Small intestine (tissue), 7 donors: ENCODE measurements at regions not wholly inside any gene's neighbourhood (a gene's known extent, or its start where the extent isn't known, plus 50 kb on each side); places are given as distances from the start of the nearest gene placed in this dataset.

Experiments used
- DNase-seq, 2 donors: peaks; one replicate each; pipeline versions ENCODE4 v3.0.0 to v3.0.0-alpha.2; 2013
- FAIRE-seq: peaks from 2 replicates; lab custom pipeline; 2012; peaks lifted over from hg19 to GRCh38; lab: Jason Lieb, UNC
- H3K27ac ChIP-seq, 3 donors: one replicate each; pipeline ENCODE4 v1.5.1; 2013; ENCODE audit warnings: low read length in 2 of 3, mild to moderate bottlenecking in 2 of 3, control low read depth in 1 of 3, inconsistent platforms in 1 of 3, low read depth in 1 of 3, moderate library complexity in 1 of 3
- H3K27me3 ChIP-seq, 3 donors: one replicate each; pipeline ENCODE4 v1.6.1; 2013; ENCODE audit warnings: low read length in 3 of 3, inconsistent platforms in 1 of 3; ENCODE audit not compliant: control insufficient read depth in 3 of 3, insufficient read depth in 3 of 3
- H3K36me3 ChIP-seq, 3 donors: one replicate each; pipeline ENCODE4 v1.6.1; 2013; ENCODE audit warnings: low read length in 3 of 3, inconsistent platforms in 1 of 3, low read depth in 1 of 3, mild to moderate bottlenecking in 1 of 3, moderate library complexity in 1 of 3; ENCODE audit not compliant: control insufficient read depth in 3 of 3, insufficient read depth in 2 of 3
- H3K4me1 ChIP-seq, 3 donors: one replicate each; pipeline ENCODE4 v1.6.1; 2013; ENCODE audit warnings: low read length in 2 of 3, inconsistent platforms in 1 of 3, low read depth in 1 of 3, mild to moderate bottlenecking in 1 of 3, moderate library complexity in 1 of 3; ENCODE audit not compliant: control insufficient read depth in 3 of 3, insufficient read depth in 2 of 3
- H3K4me3 ChIP-seq, 3 donors: one replicate each; pipeline ENCODE4 v1.5.1; 2013; ENCODE audit warnings: low read length in 3 of 3, control low read depth in 1 of 3, inconsistent platforms in 1 of 3, low read depth in 1 of 3, mild to moderate bottlenecking in 1 of 3, moderate library complexity in 1 of 3
- H3K9me3 ChIP-seq, 2 donors: one replicate each; pipeline ENCODE4 v1.6.1; 2013; ENCODE audit warnings: low read depth in 1 of 2, low read length in 1 of 2; ENCODE audit not compliant: control insufficient read depth in 2 of 2, insufficient read depth in 1 of 2
- WGBS, 3 donors: extraction: QIAGEN DNeasy Blood & Tissue Kit; methylation state at CpG; one replicate each; pipeline ENCODE4 v1.1.7; 2013; 5-methylcytosine and 5-hydroxymethylcytosine counted together
- donor health status: healthy with polysubstance abuse.
- donor health status: control.
- donor health status: control.
- donor health status: Bipolar disorder and iron deficiency.
- donor health status: healthy.

DNA sequence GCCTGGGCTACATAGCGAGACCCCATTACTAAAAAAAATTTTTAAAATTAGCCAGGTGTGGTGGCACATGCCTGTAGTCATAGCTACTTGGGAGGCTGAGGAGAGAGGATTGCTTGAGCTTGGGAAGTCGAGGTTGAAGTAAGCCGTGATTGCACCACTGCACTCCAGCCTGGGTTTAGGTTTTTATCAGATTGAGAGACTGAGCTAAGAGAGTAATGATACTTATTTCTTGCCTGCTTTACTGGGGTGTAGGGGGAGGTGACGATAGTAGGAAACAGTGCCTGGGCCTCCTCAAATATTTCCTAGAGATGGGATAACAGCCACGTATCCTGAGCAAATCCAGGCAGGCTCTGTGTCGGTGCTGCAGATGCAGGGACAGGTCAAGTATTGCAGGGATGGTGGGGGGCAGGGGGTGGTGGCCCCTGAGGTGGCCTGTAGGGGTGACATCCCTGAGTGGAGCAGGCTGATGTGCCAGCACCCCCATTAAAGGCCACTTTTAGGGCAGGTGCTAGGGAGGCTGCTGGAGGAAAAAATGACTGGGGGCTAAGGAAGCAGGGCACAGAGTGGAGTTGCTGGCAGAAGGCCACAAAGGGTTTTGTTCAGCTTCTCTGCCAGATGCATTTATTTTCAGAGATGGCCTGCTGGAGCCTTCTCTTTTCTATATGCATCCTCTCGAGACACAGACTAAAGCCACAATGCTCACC is 130.5 kb downstream of the RHOU start:
- Histone ChIP-seq H3K36me3 (peaks cover 0 to 2% (median 0%) of the 10 kb centered on the region in 3 donors), H3K4me1 (peaks cover 7 to 69% (median 18%) of the 10 kb centered on the region in 3 donors), H3K27ac (peak overlapping the region in 2 of 3 donors; percentile 71 to 74), H3K9me3 (no peaks in the 10 kb centered on the region), H3K27me3 (no peaks in the 10 kb centered on the region), H3K4me3 (no peak overlapping the region)
- FAIRE-seq (no peak), DNase-seq (no peak)
- WGBS, 3 donors: 80 to 81% (median 80%) methylated on average over 7 of the region's 7 CpGs

- no peak overlapping the region for H3K4me3 ChIP-seq
- peaks cover 0 to 2% (median 0%) of the 10 kb centered on the region in 3 donors for H3K36me3 ChIP-seq
- peak overlapping the region; percentile 12 to 78 (median 71) for H3K27ac ChIP-seq
- FAIRE-seq (no peak), DNase-seq (peak; percentile 76 to 93)
- H3K9me3 ChIP-seq: no peaks in the 10 kb centered on the region
- peaks cover 10 to 64% (median 18%) of the 10 kb centered on the region in 3 donors for H3K4me1 ChIP-seq
- no peaks in the 10 kb centered on the region for H3K27me3 ChIP-seq
- 13 to 55% (median 29%) methylated on average over 11 of the region's 11 CpGs for WGBS, 3 donors
Measured at GRCh38 chr1:228866468-228866867, 131.2 kb downstream of the RHOU start.

GRCh38 chr1:228867108-228867950 is 132.1 kb downstream of the RHOU start:
- H3K27me3 ChIP-seq: no peaks in the 10 kb centered on the region
- H3K4me3 ChIP-seq: no peak overlapping the region
- FAIRE-seq: peak; percentile 19
- 13 to 57% (median 32%) methylated on average over 7 of the region's 7 CpGs for WGBS, 3 donors
- H3K36me3 ChIP-seq: peaks cover 0 to 2% (median 0%) of the 10 kb centered on the region in 3 donors
- H3K9me3 ChIP-seq: no peaks in the 10 kb centered on the region
- peak overlapping the region; percentile 12 to 78 (median 71) for H3K27ac ChIP-seq
- DNase-seq: peak; percentile 77 to 88
- H3K4me1 ChIP-seq: peaks cover 10 to 55% (median 13%) of the 10 kb centered on the region in 3 donors

DNA sequence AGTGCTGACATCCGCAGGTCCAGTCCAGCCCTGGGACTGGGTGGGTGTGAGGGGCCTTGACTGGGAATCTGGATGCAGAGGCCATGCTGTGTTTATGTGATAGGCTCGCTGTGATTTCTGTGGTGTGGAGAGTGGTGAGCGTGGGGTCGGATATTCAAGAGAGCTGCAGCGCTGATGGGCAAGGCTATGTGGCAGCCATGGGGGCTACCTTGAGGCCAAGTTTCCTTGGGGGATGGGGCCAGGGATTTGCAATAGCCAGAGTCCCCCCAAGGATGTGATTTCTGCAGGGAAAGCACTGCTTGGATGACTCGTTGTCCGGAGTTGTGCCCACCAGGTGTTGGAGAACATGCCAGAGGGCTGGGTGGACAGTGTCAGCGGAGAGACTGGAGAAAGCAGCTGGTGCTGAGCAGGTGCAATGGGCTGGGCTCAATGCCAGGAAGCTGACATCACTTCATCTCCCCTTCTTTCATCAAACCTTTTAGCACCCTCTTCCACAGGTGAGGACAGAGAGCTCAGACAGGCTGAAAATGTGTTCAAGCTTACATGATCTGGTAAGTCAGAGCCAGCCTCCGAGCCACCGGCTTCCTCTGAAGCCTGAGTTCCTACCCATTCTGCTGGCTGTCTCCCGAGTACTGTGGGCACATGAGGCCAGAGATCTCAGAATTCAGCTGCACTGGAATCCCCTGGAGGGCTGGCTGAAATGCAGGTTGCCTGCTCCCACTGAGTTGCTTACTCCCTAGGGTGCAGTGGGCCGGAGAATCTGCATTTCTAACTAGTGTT is 132.9 kb downstream of the RHOU start:
- no peak for FAIRE-seq
- peak; percentile 44 to 73 for DNase-seq
- no peaks in the 10 kb centered on the region for H3K9me3 ChIP-seq
- 30 to 62% (median 44%) methylated on average over 12 of the region's 12 CpGs for WGBS, 3 donors
- H3K4me1 ChIP-seq: peaks cover 9 to 47% (median 10%) of the 10 kb centered on the region in 3 donors
- peaks cover 0 to 2% (median 0%) of the 10 kb centered on the region in 3 donors for H3K36me3 ChIP-seq
- H3K4me3 ChIP-seq: no peak overlapping the region
- peak overlapping the region in 2 of 3 donors; percentile 12 to 68 for H3K27ac ChIP-seq
- H3K27me3 ChIP-seq: no peaks in the 10 kb centered on the region

GRCh38 chr1:228868731-228869024 is 133.4 kb downstream of the RHOU start:
- FAIRE-seq: no peak
- H3K27ac ChIP-seq: peak overlapping the region in 1 of 3 donors; percentile 68
- no peaks in the 10 kb centered on the region for H3K27me3 ChIP-seq
- H3K4me1 ChIP-seq: peaks cover 9 to 42% (median 10%) of the 10 kb centered on the region in 3 donors
- H3K36me3 ChIP-seq: peaks cover 0 to 2% (median 0%) of the 10 kb centered on the region in 3 donors
- no peak for DNase-seq
- H3K4me3 ChIP-seq: no peak overlapping the region
- WGBS, 3 donors: 81 to 92% (median 88%) methylated on average over 3 of the region's 3 CpGs
- H3K9me3 ChIP-seq: no peaks in the 10 kb centered on the region

DNA sequence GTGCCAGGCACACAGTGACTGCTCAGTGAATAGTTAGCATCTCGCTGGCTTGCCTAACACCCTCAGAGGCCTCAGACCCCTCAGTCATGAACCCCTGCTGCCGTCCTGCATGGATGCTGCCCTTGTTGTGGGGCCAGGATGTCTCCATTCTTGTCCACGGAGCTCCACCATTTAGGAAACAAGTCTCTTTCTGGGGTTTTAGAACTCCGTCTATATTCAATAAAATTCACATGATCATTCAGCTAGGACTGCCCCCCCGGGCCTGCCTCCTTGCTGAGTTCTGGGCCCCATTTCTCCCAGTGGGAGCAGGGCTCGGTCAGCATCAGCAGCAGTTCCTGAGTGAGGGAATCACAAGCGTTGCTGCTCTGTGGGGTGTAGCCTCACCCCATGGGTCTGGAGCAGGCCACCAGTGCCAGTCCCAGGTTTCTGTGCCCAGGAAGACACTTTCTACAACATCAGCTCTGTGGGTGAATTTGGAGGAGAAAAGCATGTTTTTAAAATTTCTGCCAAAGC is 134.1 kb downstream of the RHOU start:
- DNase-seq (no peak), FAIRE-seq (no peak)
- peaks cover 9 to 35% (median 10%) of the 10 kb centered on the region in 3 donors for H3K4me1 ChIP-seq
- 86 to 96% (median 93%) methylated on average over 7 of the region's 7 CpGs for WGBS, 3 donors
- H3K4me3 ChIP-seq: no peak overlapping the region
- no peak overlapping the region for H3K27ac ChIP-seq
- no peaks in the 10 kb centered on the region for H3K9me3 ChIP-seq
- no peaks in the 10 kb centered on the region for H3K27me3 ChIP-seq
- H3K36me3 ChIP-seq: peaks cover 0 to 2% (median 0%) of the 10 kb centered on the region in 3 donors

DNA sequence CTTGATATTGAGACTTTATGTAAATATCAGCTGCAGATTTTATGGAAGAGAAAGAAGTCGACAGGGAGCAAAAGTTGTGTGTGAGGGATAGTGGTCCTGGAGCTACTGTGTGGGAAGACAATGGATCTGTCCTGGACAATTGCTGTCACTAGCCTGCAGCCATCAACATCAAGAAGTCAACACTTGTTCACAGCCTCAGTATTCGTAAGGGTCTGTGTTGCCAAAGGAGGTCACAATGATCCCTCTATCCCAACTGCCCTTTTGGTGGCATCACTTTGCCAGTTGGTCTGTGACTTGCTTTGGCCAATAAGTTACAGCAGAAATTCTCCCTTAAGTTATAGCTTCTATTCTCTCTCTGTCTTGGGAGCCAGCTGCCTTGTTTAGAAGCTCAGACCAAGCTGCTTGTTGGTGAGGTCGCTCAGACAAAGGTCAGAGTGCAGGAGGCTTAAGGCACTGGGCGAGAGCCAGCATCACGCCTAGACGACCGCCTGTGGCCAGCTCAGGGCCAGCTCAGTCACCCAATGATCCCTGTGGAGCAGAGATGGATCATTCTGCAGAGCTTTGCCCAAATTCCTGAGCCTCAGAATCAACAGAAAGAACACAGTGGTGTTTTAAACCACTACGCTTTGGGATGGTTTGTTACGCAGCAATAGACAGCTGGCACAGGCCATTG is 134.9 kb downstream of the RHOU start:
- Histone ChIP-seq H3K9me3 (no peaks in the 10 kb centered on the region), H3K27ac (no peak overlapping the region), H3K4me1 (peaks cover 9 to 31% (median 10%) of the 10 kb centered on the region in 3 donors), H3K27me3 (no peaks in the 10 kb centered on the region), H3K36me3 (peaks cover 0 to 2% (median 0%) of the 10 kb centered on the region in 3 donors), H3K4me3 (no peak overlapping the region)
- 78 to 84% (median 81%) methylated on average over 9 of the region's 9 CpGs for WGBS, 3 donors
- FAIRE-seq (no peak), DNase-seq (no peak)
